Fibroblast of lung (primary cell): ENCODE measurements at regions not wholly inside any gene's neighbourhood (a gene's known extent, or its start where the extent isn't known, plus 50 kb on each side); places are given as distances from the start of the nearest gene placed in this dataset.

ENCODE experiments used
- CTCF ChIP-seq, 2 donors: IDR thresholded peaks in 1 of 2; conservative IDR thresholded peaks in 1 of 2; 1 replicate in 1 of 2; 2 replicates in 1 of 2; pipeline ENCODE4 v1.5.1; 2011 to 2012; ENCODE audit warnings: low read length in 2 of 2, control low read depth in 1 of 2, inconsistent platforms in 1 of 2, low read depth in 1 of 2, mild to moderate bottlenecking in 1 of 2
- EZH2 ChIP-seq: IDR thresholded peaks from 2 replicates; pipeline ENCODE4 v1.5.1; 2012; ENCODE audit warnings: low read length, control low read depth, mild to moderate bottlenecking; ENCODE audit errors: missing control alignments

- TF ChIP-seq CTCF (conservative IDR thresholded peaks at IDR 0.05 in 1 of 2, IDR thresholded peaks at IDR 0.05 in 1 of 2; ENCODE audit: low read depth in 1 of 2, low read length in 2 of 2) (no peak), EZH2 (no peak)
Measured at GRCh38 chr2:120817956-120818325, 82.3 kb downstream of the GLI2 start.
